ENCODE measurements at regions not wholly inside any gene's neighbourhood (a gene's known extent, or its start where the extent isn't known, plus 50 kb on each side); places are given as distances from the start of the nearest gene placed in this dataset.

GRCh38 chr13:68719815-68720214, 1387.8 kb upstream of the ATXN8OS start:
- no peak for TF ChIP-seq CTCF (IDR thresholded peaks at IDR 0.05; ENCODE audit: low read depth, low read length, poor library complexity, severe bottlenecking)
- TF ChIP-seq EZH2phosphoT487 (IDR thresholded peaks at IDR 0.05; ENCODE audit: borderline replicate concordance, low read length): no peak

Measured in DOHH2 (cell line).